ENCODE measurements at regions not wholly inside any gene's neighbourhood (a gene's known extent, or its start where the extent isn't known, plus 50 kb on each side); places are given as distances from the start of the nearest gene placed in this dataset.

GRCh38 chr5:105371169-105371568 lies 1808.6 kb upstream of the NUDT12 start:
- 52% methylated on average over 2 of the region's 2 CpGs for WGBS
- TF ChIP-seq REST (IDR thresholded peaks at IDR 0.05) (no peak), FOXA1 (IDR thresholded peaks at IDR 0.05) (no peak), MAX (IDR thresholded peaks at IDR 0.05) (no peak), CTCF (IDR thresholded peaks at IDR 0.05; ENCODE audit: low read depth, low read length, missing input control) (no peak), YY1 (IDR thresholded peaks at IDR 0.05) (no peak), FOXA2 (IDR thresholded peaks at IDR 0.05) (no peak), ZBTB33 (IDR thresholded peaks at IDR 0.05) (no peak), RXRA (IDR thresholded peaks at IDR 0.05) (no peak), NR2F2 (IDR thresholded peaks at IDR 0.05) (no peak)
- H3K4me3 ChIP-seq (ENCODE audit: low read depth in 1 of 3, low read length in 3 of 3): no peak overlapping the region
- no peak for DNase-seq (ENCODE audit: low spot score)
- H3K9ac ChIP-seq (ENCODE audit: low read depth in 1 of 2, low read length in 2 of 2): no peak overlapping the region
- no peak overlapping the region for H3K27ac ChIP-seq (ENCODE audit: low read depth in 1 of 2, low read length in 2 of 2)
- no peaks in the 10 kb centered on the region for H3K9me3 ChIP-seq (ENCODE audit: control insufficient read depth in 4 of 4, low read length in 3 of 4)
- H3K36me3 ChIP-seq (ENCODE audit: control insufficient read depth in 4 of 4, insufficient read depth in 3 of 4, low read depth in 1 of 4, low read length in 3 of 4): no peaks in the 10 kb centered on the region
- no peaks in the 10 kb centered on the region for H3K4me1 ChIP-seq (ENCODE audit: control insufficient read depth in 4 of 4, insufficient read depth in 4 of 4, low read length in 3 of 4)
- H3K27me3 ChIP-seq (ENCODE audit: control insufficient read depth in 4 of 4, insufficient read depth in 4 of 4, low read length in 3 of 4): no peaks in the 10 kb centered on the region

GRCh38 chr5:105350486-105351140 lies 1788.0 kb upstream of the NUDT12 start:
- WGBS: 64% methylated on average over 5 of the region's 5 CpGs
- TF ChIP-seq CTCF (IDR thresholded peaks at IDR 0.05; ENCODE audit: low read depth, low read length, missing input control) (no peak), GABPA (IDR thresholded peaks at IDR 0.05 in 1 of 2, conservative IDR thresholded peaks at IDR 0.05 in 1 of 2) (no peak), RXRA (IDR thresholded peaks at IDR 0.05) (no peak), ATF3 (IDR thresholded peaks at IDR 0.05) (no peak), SP1 (IDR thresholded peaks at IDR 0.05) (no peak), MAX (IDR thresholded peaks at IDR 0.05) (no peak), RAD21 (IDR thresholded peaks at IDR 0.05) (no peak), YY1 (IDR thresholded peaks at IDR 0.05) (no peak), FOXA2 (IDR thresholded peaks at IDR 0.05) (no peak), EGR1 (IDR thresholded peaks at IDR 0.05; ENCODE audit: low read depth in 2 of 2) (no peak)

More at GRCh38 chr5:105350486-105351140, 1788.0 kb upstream of the NUDT12 start:
- H3K4me3 ChIP-seq (ENCODE audit: low read depth in 1 of 3, low read length in 3 of 3): no peak overlapping the region
- peaks cover 0 to 5% (median 0%) of the 10 kb centered on the region in 4 donors for H3K9me3 ChIP-seq (ENCODE audit: control insufficient read depth in 4 of 4, low read length in 3 of 4)
- no peak overlapping the region for H3K9ac ChIP-seq (ENCODE audit: low read depth in 1 of 2, low read length in 2 of 2)
- H3K4me1 ChIP-seq (ENCODE audit: control insufficient read depth in 4 of 4, insufficient read depth in 4 of 4, low read length in 3 of 4): no peaks in the 10 kb centered on the region
- no peak for DNase-seq (ENCODE audit: low spot score)
- no peak overlapping the region for H3K27ac ChIP-seq (ENCODE audit: low read depth in 1 of 2, low read length in 2 of 2)
- H3K36me3 ChIP-seq (ENCODE audit: control insufficient read depth in 4 of 4, insufficient read depth in 3 of 4, low read depth in 1 of 4, low read length in 3 of 4): no peaks in the 10 kb centered on the region
- no peaks in the 10 kb centered on the region for H3K27me3 ChIP-seq (ENCODE audit: control insufficient read depth in 4 of 4, insufficient read depth in 4 of 4, low read length in 3 of 4)

All from liver (tissue), 8 donors.